SK-N-SH (cell line): ENCODE measurements at regions not wholly inside any gene's neighbourhood (a gene's known extent, or its start where the extent isn't known, plus 50 kb on each side); places are given as distances from the start of the nearest gene placed in this dataset.

ENCODE experiments used
- CTCF ChIA-PET: fragments of 300-600, 350-600 bp; formaldehyde crosslinking; extraction: SDS; loops from one replicate; lab custom pipeline; 2021; lab: Yijun Ruan, JAX
- POLR2A ChIA-PET: fragments of 350-600 bp; sonication (Branson Sonifier 250); formaldehyde crosslinking; extraction: SDS; loops from one replicate; lab custom pipeline; 2020; ENCODE audit warnings: antibody characterized with exemption, inconsistent platforms; lab: Yijun Ruan, JAX
- DNase-seq: peaks from one replicate; pipeline ENCODE4 v3.0.0; 2012
- H2AFZ ChIP-seq: fragments of 200-600 bp; sonication (generic); 2 replicates; pipeline ENCODE4 v1.8.1; 2016; ENCODE audit warnings: antibody characterized with exemption, mild to moderate bottlenecking, low read depth
- H3F3A ChIP-seq: fragments of 200-600 bp; sonication (generic); replicated peaks from 2 replicates; pipeline ENCODE3; 2016; ENCODE audit warnings: antibody characterized with exemption, mild to moderate bottlenecking; ENCODE audit not compliant: insufficient read depth
- H3K27ac ChIP-seq, 2 experiments: fragments of 200-500 bp in 1 of 2; fragments of 200-600 bp in 1 of 2; sonication (Bioruptor generic) in 1 of 2; sonication (generic), shearing (Covaris generic) in 1 of 2; 2 replicates each; pipeline versions ENCODE4 v1.5.1 to v1.6.1; 2014 to 2016; ENCODE audit warnings: low read depth in 2 of 2, inconsistent platforms in 1 of 2, low read length in 1 of 2, mild to moderate bottlenecking in 1 of 2, mixed read lengths in 1 of 2
- H3K27me3 ChIP-seq: fragments of 200-600 bp; sonication (generic), shearing (Covaris generic); 2 replicates; pipeline ENCODE4 v1.6.1; 2016; ENCODE audit warnings: mixed run types; ENCODE audit not compliant: insufficient read depth
- H3K36me3 ChIP-seq, 2 experiments: fragments of 200-500 bp in 1 of 2; fragments of 200-600 bp in 1 of 2; sonication (Bioruptor generic) in 1 of 2; sonication (generic) in 1 of 2; replicated peaks in 1 of 2; 2 replicates each; pipeline versions ENCODE3 to v1.5.1; 2014 to 2016; ENCODE audit warnings: low read length in 1 of 2, mild to moderate bottlenecking in 1 of 2; ENCODE audit not compliant: insufficient read depth in 2 of 2, control insufficient read depth in 1 of 2
- H3K4me1 ChIP-seq, 2 experiments: fragments of 200-500 bp in 1 of 2; fragments of 200-600 bp in 1 of 2; sonication (Bioruptor generic) in 1 of 2; sonication (generic), shearing (Covaris generic) in 1 of 2; 2 replicates each; pipeline versions ENCODE4 v1.5.1 to v1.6.1; 2014 to 2016; ENCODE audit warnings: low read depth in 1 of 2, low read length in 1 of 2, mixed run types in 1 of 2; ENCODE audit not compliant: insufficient read depth in 2 of 2, control insufficient read depth in 1 of 2
- H3K4me2 ChIP-seq: fragments of 200-600 bp; sonication (generic), shearing (Covaris generic); 2 replicates; pipeline ENCODE4 v1.6.1; 2017; ENCODE audit warnings: mixed run types
- H3K4me3 ChIP-seq, 2 experiments: fragments of 200-500 bp in 1 of 2; fragments of 200-600 bp in 1 of 2; sonication (Bioruptor generic) in 1 of 2; sonication (generic), shearing (Covaris generic) in 1 of 2; 2 replicates each; pipeline versions ENCODE4 v1.5.1 to v1.8.1; 2014 to 2016; ENCODE audit warnings: low read depth in 2 of 2, inconsistent platforms in 1 of 2, low read length in 1 of 2, mild to moderate bottlenecking in 1 of 2, mixed read lengths in 1 of 2, moderate library complexity in 1 of 2
- H3K79me2 ChIP-seq: fragments of 200-600 bp; sonication (generic); 2 replicates; pipeline ENCODE4 v1.8.1; 2017; ENCODE audit warnings: mild to moderate bottlenecking; ENCODE audit not compliant: insufficient read depth
- H3K9ac ChIP-seq: fragments of 200-600 bp; sonication (generic); 2 replicates; pipeline ENCODE4 v1.6.1; 2017; ENCODE audit warnings: mixed run types
- H3K9me2 ChIP-seq: fragments of 200-600 bp; sonication (generic); 2 replicates; pipeline ENCODE4 v1.6.1; 2017; ENCODE audit warnings: mixed run types
- H3K9me3 ChIP-seq: fragments of 200-600 bp; sonication (generic); 2 replicates; pipeline ENCODE4 v1.6.1; 2017; ENCODE audit warnings: mixed run types, mild to moderate bottlenecking, moderate library complexity
- H4K20me1 ChIP-seq: fragments of 200-600 bp; sonication (generic); 2 replicates; pipeline ENCODE4 v1.6.1; 2017; ENCODE audit warnings: mild to moderate bottlenecking, mixed run types; ENCODE audit not compliant: insufficient read depth
- CHD2 ChIP-seq: fragments of 150-350 bp; IDR thresholded peaks from 2 replicates; pipeline ENCODE4 v1.6.1; 2018; ENCODE audit warnings: low read length; ENCODE audit not compliant: partially characterized antibody
- EP300 ChIP-seq, 2 experiments: IDR thresholded peaks; 2 replicates each; pipeline versions ENCODE4 v1.4.0 to v1.6.1; 2012; ENCODE audit warnings: borderline replicate concordance in 1 of 2, low read depth in 1 of 2, low read length in 1 of 2
- EZH2phosphoT487 ChIP-seq: fragments of 200-600 bp; sonication (generic); IDR thresholded peaks from 2 replicates; pipeline ENCODE4 v1.6.1; 2017; ENCODE audit warnings: low read depth, mixed run types, mild to moderate bottlenecking, antibody characterized with exemption, moderate library complexity, borderline replicate concordance
- FOXM1 ChIP-seq: IDR thresholded peaks from 2 replicates; pipeline ENCODE4 v1.4.0; 2012; ENCODE audit warnings: low read depth, mild to moderate bottlenecking
- GABPA ChIP-seq: IDR thresholded peaks from 2 replicates; pipeline ENCODE4 v1.4.0; 2012; ENCODE audit warnings: low read depth, mild to moderate bottlenecking
- JUND ChIP-seq: IDR thresholded peaks from 2 replicates; pipeline ENCODE4 v1.4.0; 2012
- MAX ChIP-seq: IDR thresholded peaks from 2 replicates; pipeline ENCODE4 v1.4.0; 2012; ENCODE audit warnings: low read depth
- MEF2A ChIP-seq: IDR thresholded peaks from 2 replicates; pipeline ENCODE4 v1.4.0; 2012; ENCODE audit warnings: low read depth, borderline replicate concordance
- MXI1 ChIP-seq: IDR thresholded peaks from 2 replicates; pipeline ENCODE4 v1.6.1; 2012; ENCODE audit warnings: mild to moderate bottlenecking, low read depth, low read length, improper control_type of control experiment
- NFIC ChIP-seq: IDR thresholded peaks from 2 replicates; pipeline ENCODE4 v1.4.0; 2012; ENCODE audit warnings: borderline replicate concordance
- NRF1 ChIP-seq: IDR thresholded peaks from 2 replicates; pipeline ENCODE4 v1.6.1; 2012; ENCODE audit warnings: low read depth, mild to moderate bottlenecking, low read length
- POLR2AphosphoS5 ChIP-seq: IDR thresholded peaks from 2 replicates; pipeline ENCODE4 v1.6.1; 2012; ENCODE audit warnings: low read depth, low read length
- RAD21 ChIP-seq: IDR thresholded peaks from 2 replicates; pipeline ENCODE4 v1.6.1; 2012; ENCODE audit warnings: mild to moderate bottlenecking, low read length
- RCOR1 ChIP-seq: fragments of 150-350 bp; IDR thresholded peaks from 2 replicates; pipeline ENCODE4 v1.6.1; 2017; ENCODE audit warnings: antibody characterized with exemption, low read length
- SIN3A ChIP-seq: IDR thresholded peaks from 2 replicates; pipeline ENCODE4 v1.6.1; 2012; ENCODE audit warnings: low read depth, mild to moderate bottlenecking, low read length, moderate library complexity, borderline replicate concordance
- SMC3 ChIP-seq: IDR thresholded peaks from 2 replicates; pipeline ENCODE4 v1.6.1; 2012; ENCODE audit warnings: low read depth, low read length, improper control_type of control experiment
- TCF12 ChIP-seq: IDR thresholded peaks from 2 replicates; pipeline ENCODE4 v1.4.0; 2012
- TEAD4 ChIP-seq: IDR thresholded peaks from 2 replicates; pipeline ENCODE4 v1.4.0; 2012; ENCODE audit warnings: mild to moderate bottlenecking, borderline replicate concordance; ENCODE audit not compliant: insufficient read depth
- YY1 ChIP-seq: IDR thresholded peaks from 2 replicates; pipeline ENCODE4 v1.4.0; 2012; ENCODE audit warnings: low read depth, mild to moderate bottlenecking
- WGBS: methylation state at CpG from one replicate; pipeline ENCODE4 v1.1.6; 2017; ENCODE audit warnings: low lambda C conversion rate; 5-methylcytosine and 5-hydroxymethylcytosine counted together
- TF ChIP-seq, protein P1 (sequence below): IDR thresholded peaks from 2 replicates; pipeline ENCODE4 v1.4.0; 2012; ENCODE audit warnings: low read depth, borderline replicate concordance
- TF ChIP-seq, protein P2 (sequence below): fragments of 150-350 bp; IDR thresholded peaks from 2 replicates; pipeline ENCODE4 v1.6.1; 2016; ENCODE audit warnings: mild to moderate bottlenecking, low read depth, low read length
- TF ChIP-seq, protein P3 (sequence below): IDR thresholded peaks from 2 replicates; pipeline ENCODE4; 2012

GRCh38 chr6:9517806-9518205 lies 897.1 kb downstream of the TFAP2A start:
- no peak for TF ChIP-seq TEAD4
- no peak for TF ChIP-seq YY1
- TF ChIP-seq JUND: no peak
- no peak for TF ChIP-seq MAX
- TF ChIP-seq, protein P1, sequence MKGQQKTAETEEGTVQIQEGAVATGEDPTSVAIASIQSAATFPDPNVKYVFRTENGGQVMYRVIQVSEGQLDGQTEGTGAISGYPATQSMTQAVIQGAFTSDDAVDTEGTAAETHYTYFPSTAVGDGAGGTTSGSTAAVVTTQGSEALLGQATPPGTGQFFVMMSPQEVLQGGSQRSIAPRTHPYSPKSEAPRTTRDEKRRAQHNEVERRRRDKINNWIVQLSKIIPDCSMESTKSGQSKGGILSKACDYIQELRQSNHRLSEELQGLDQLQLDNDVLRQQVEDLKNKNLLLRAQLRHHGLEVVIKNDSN: no peak
- TF ChIP-seq SMC3: no peak
- TF ChIP-seq NRF1: no peak
- TF ChIP-seq SIN3A: no peak
- TF ChIP-seq RAD21: no peak
- no peak for TF ChIP-seq MEF2A
- TF ChIP-seq, protein P2, sequence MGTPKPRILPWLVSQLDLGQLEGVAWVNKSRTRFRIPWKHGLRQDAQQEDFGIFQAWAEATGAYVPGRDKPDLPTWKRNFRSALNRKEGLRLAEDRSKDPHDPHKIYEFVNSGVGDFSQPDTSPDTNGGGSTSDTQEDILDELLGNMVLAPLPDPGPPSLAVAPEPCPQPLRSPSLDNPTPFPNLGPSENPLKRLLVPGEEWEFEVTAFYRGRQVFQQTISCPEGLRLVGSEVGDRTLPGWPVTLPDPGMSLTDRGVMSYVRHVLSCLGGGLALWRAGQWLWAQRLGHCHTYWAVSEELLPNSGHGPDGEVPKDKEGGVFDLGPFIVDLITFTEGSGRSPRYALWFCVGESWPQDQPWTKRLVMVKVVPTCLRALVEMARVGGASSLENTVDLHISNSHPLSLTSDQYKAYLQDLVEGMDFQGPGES: no peak
- TF ChIP-seq RCOR1: no peak
- TF ChIP-seq TCF12: no peak
- no peak for TF ChIP-seq GABPA
- TF ChIP-seq CHD2: no peak
- Histone ChIP-seq H3K27me3 (no peaks in the 10 kb centered on the region), H3K4me3 (no peak overlapping the region), H3K9me2 (no peaks in the 10 kb centered on the region), H4K20me1 (no peaks in the 10 kb centered on the region), H2AFZ (no peak overlapping the region; the same call in 1 of the 2 replicates), H3K9ac (no peak overlapping the region), H3K27ac (no peak overlapping the region), H3K79me2 (no peaks in the 10 kb centered on the region), H3K36me3 (no peaks in the 10 kb centered on the region), H3F3A (peaks cover 29% of the 10 kb centered on the region), H3K4me1 (peaks cover 0 to 22% of the 10 kb centered on the region in 2 experiments; a peak in 1 of 4 replicates), H3K4me2 (no peak overlapping the region), H3K9me3 (no peaks in the 10 kb centered on the region)
- 29% methylated on average over 3 of the region's 3 CpGs for WGBS
- ChIA-PET POLR2A (no interaction called here), CTCF (no interaction called here)
- DNase-seq: no peak

- H3K4me2 ChIP-seq: peak overlapping the region; percentile 53
- H2AFZ ChIP-seq: peak overlapping the region; percentile 62; the same call in 1 of the 2 replicates
- no peak for DNase-seq
- no peaks in the 10 kb centered on the region for H3K36me3 ChIP-seq
- ChIA-PET CTCF (no interaction called here), POLR2A (no interaction called here)
- no peaks in the 10 kb centered on the region for H3K79me2 ChIP-seq
- peak overlapping the region in 1 of 2 experiments; percentile 47; a peak in 2 of 4 replicates for H3K27ac ChIP-seq
- 34% methylated on average over 11 of the region's 13 CpGs for WGBS
- H3K4me3 ChIP-seq: peak overlapping the region in 1 of 2 experiments; percentile 29; a peak in 1 of 4 replicates
- H3K4me1 ChIP-seq: peaks cover 0 to 12% of the 10 kb centered on the region in 2 experiments; a peak in 1 of 4 replicates
- peaks cover 22% of the 10 kb centered on the region for H3F3A ChIP-seq
- H3K27me3 ChIP-seq: no peaks in the 10 kb centered on the region
- H3K9ac ChIP-seq: peak overlapping the region; percentile 24; the same call in 1 of the 2 replicates
- no peaks in the 10 kb centered on the region for H3K9me2 ChIP-seq
- H4K20me1 ChIP-seq: no peaks in the 10 kb centered on the region
- H3K9me3 ChIP-seq: no peaks in the 10 kb centered on the region
- TF ChIP-seq TEAD4: no peak
- no peak for TF ChIP-seq RAD21
- TF ChIP-seq EP300 (IDR thresholded peaks at IDR 0.05; ENCODE audit: borderline replicate concordance in 1 of 2, low read depth in 1 of 2, low read length in 1 of 2): peak in 1 of 2 experiments; percentile 65; a peak in 1 of 4 replicates
- TF ChIP-seq NFIC: peak; percentile 56
- TF ChIP-seq EZH2phosphoT487: no peak
- TF ChIP-seq TCF12: peak; percentile 77
- TF ChIP-seq, protein P3, sequence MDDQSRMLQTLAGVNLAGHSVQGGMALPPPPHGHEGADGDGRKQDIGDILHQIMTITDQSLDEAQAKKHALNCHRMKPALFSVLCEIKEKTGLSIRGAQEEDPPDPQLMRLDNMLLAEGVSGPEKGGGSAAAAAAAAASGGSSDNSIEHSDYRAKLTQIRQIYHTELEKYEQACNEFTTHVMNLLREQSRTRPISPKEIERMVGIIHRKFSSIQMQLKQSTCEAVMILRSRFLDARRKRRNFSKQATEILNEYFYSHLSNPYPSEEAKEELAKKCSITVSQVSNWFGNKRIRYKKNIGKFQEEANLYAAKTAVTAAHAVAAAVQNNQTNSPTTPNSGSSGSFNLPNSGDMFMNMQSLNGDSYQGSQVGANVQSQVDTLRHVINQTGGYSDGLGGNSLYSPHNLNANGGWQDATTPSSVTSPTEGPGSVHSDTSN: peak; percentile 95
- TF ChIP-seq JUND: peak; percentile 63
- TF ChIP-seq FOXM1: no peak
- 0 out of 2 replicates have a peak, but pooled peaks have one; percentile 33 for TF ChIP-seq MAX
- no peak for TF ChIP-seq MXI1
- TF ChIP-seq, protein P1: no peak
- TF ChIP-seq POLR2AphosphoS5: no peak; the same call in 1 of the 2 replicates
- TF ChIP-seq YY1: no peak
Measured at GRCh38 chr6:9515633-9516606, 899.0 kb downstream of the TFAP2A start.
